Left ventricle myocardium inferior (tissue), 1 donor: ENCODE measurements at regions not wholly inside any gene's neighbourhood (a gene's known extent, or its start where the extent isn't known, plus 50 kb on each side); places are given as distances from the start of the nearest gene placed in this dataset.

Source experiments
- DNase-seq: peaks from one replicate; pipeline ENCODE4 v3.0.0-alpha.2; 2020
- H3K27ac ChIP-seq: fragments of 200-600 bp; replicated peaks from 2 replicates; pipeline ENCODE4 v1.8.0; 2021
- H3K27me3 ChIP-seq: fragments of 200-600 bp; 2 replicates; pipeline ENCODE4 v1.8.0; 2021; ENCODE audit warnings: low read depth
- H3K36me3 ChIP-seq: fragments of 200-600 bp; 2 replicates; pipeline ENCODE4 v1.8.0; 2021
- H3K4me1 ChIP-seq: fragments of 200-600 bp; 2 replicates; pipeline ENCODE4 v1.8.0; 2021
- H3K4me3 ChIP-seq: fragments of 200-600 bp; 2 replicates; pipeline ENCODE4 v1.8.0; 2021; ENCODE audit warnings: mild to moderate bottlenecking, moderate library complexity
- H3K9me3 ChIP-seq: fragments of 200-600 bp; replicated peaks from 2 replicates; pipeline ENCODE4 v1.8.0; 2021
- CTCF ChIP-seq: fragments of 200-600 bp; IDR thresholded peaks from 2 replicates; pipeline ENCODE4 v1.8.0; 2021; ENCODE audit warnings: antibody characterized with exemption, mild to moderate bottlenecking, borderline replicate concordance
- intact Hi-C: fragments of 100-400 bp; cut with micrococcal nuclease; formaldehyde crosslinking; loops from one replicate; pipeline ENCODE4 v1.11.0; 2022
- donor health status: DM: no; HTN: yes; CAD: no; lungs with severe emphysema.

- no peak for TF ChIP-seq CTCF
- Histone ChIP-seq H3K4me3 (no peak overlapping the region), H3K27ac (no peak overlapping the region), H3K4me1 (no peaks in the 10 kb centered on the region), H3K36me3 (no peaks in the 10 kb centered on the region), H3K27me3 (no peaks in the 10 kb centered on the region), H3K9me3 (no peaks in the 10 kb centered on the region)
- no peak for DNase-seq
- intact Hi-C loops, result no loop called here
Measured at GRCh38 chr1:95650631-95651030, 416.6 kb downstream of the RWDD3 start.

GRCh38 chr1:95652423-95652965 is 418.5 kb downstream of the RWDD3 start:
- no peak for DNase-seq
- no peak overlapping the region for H3K27ac ChIP-seq
- no peaks in the 10 kb centered on the region for H3K4me1 ChIP-seq
- H3K27me3 ChIP-seq, result no peaks in the 10 kb centered on the region
- intact Hi-C loops, result no loop called here
- H3K4me3 ChIP-seq, result no peak overlapping the region
- no peak for TF ChIP-seq CTCF
- H3K9me3 ChIP-seq, result no peaks in the 10 kb centered on the region
- H3K36me3 ChIP-seq, result no peaks in the 10 kb centered on the region

- Histone ChIP-seq H3K4me3 (no peak overlapping the region), H3K4me1 (no peaks in the 10 kb centered on the region), H3K27me3 (no peaks in the 10 kb centered on the region), H3K9me3 (no peaks in the 10 kb centered on the region), H3K36me3 (no peaks in the 10 kb centered on the region), H3K27ac (no peak overlapping the region)
- TF ChIP-seq CTCF, result no peak
- no peak for DNase-seq
- intact Hi-C loops, result no loop called here
Measured at GRCh38 chr1:95653618-95654017, 419.6 kb downstream of the RWDD3 start.

GRCh38 chr1:95655321-95656020 is 421.5 kb downstream of the RWDD3 start:
- no peak for TF ChIP-seq CTCF
- Histone ChIP-seq H3K27ac (no peak overlapping the region), H3K4me1 (no peaks in the 10 kb centered on the region), H3K27me3 (no peaks in the 10 kb centered on the region), H3K4me3 (no peak overlapping the region), H3K9me3 (no peaks in the 10 kb centered on the region), H3K36me3 (no peaks in the 10 kb centered on the region)
- intact Hi-C loops, result no loop called here
- no peak for DNase-seq

GRCh38 chr1:95657248-95657647 is 423.2 kb downstream of the RWDD3 start:
- Histone ChIP-seq H3K27me3 (no peaks in the 10 kb centered on the region), H3K36me3 (no peaks in the 10 kb centered on the region), H3K4me3 (no peak overlapping the region), H3K27ac (no peak overlapping the region), H3K9me3 (peaks cover 8% of the 10 kb centered on the region), H3K4me1 (no peaks in the 10 kb centered on the region)
- no peak for TF ChIP-seq CTCF
- intact Hi-C loops, result no loop called here
- DNase-seq, result no peak
